EH (cell line): ENCODE measurements at regions not wholly inside any gene's neighbourhood (a gene's known extent, or its start where the extent isn't known, plus 50 kb on each side); places are given as distances from the start of the nearest gene placed in this dataset.
A peak's percentile ranks its signal among the peaks of the same experiment; 100 is the strongest.
"Not testable (repeated sequence)": the region's sequence is repeated elsewhere in the genome, so short reads cannot be mapped to it uniquely, and the experiment has no call there.

ENCODE experiments used
- DNase-seq: peaks from one replicate; pipeline ENCODE4 v3.0.0-alpha.2; 2015; ENCODE audit warnings: low read depth

- DNase-seq = not testable (repeated sequence)
Measured at GRCh38 chr2:144617171-144617570, 97.3 kb upstream of the ZEB2 start.

GRCh38 chr2:144615866-144616565 lies 96.1 kb upstream of the ZEB2 start:
- DNase-seq = no peak

GRCh38 chr2:144607891-144608521 lies 88.1 kb upstream of the ZEB2 start:
- DNase-seq = peak; percentile 48

- no peak for DNase-seq
Measured at GRCh38 chr2:144607099-144607498, 87.2 kb upstream of the ZEB2 start.

GRCh38 chr2:144606466-144607095 lies 86.7 kb upstream of the ZEB2 start:
- DNase-seq = no peak

GRCh38 chr2:144605231-144605840 lies 85.4 kb upstream of the ZEB2 start:
- DNase-seq = no peak

- no peak for DNase-seq
Measured at GRCh38 chr2:144603334-144603733, 83.4 kb upstream of the ZEB2 start.

GRCh38 chr2:144598906-144599305 lies 79.0 kb upstream of the ZEB2 start:
- no peak for DNase-seq

GRCh38 chr2:144597894-144598593 lies 78.1 kb upstream of the ZEB2 start:
- no peak for DNase-seq

GRCh38 chr2:144597388-144597787 lies 77.5 kb upstream of the ZEB2 start:
- no peak for DNase-seq

GRCh38 chr2:144596073-144596871 lies 76.4 kb upstream of the ZEB2 start:
- peak; percentile 68 for DNase-seq

GRCh38 chr2:144595686-144596072 lies 75.8 kb upstream of the ZEB2 start:
- no peak for DNase-seq

- DNase-seq = no peak
Measured at GRCh38 chr2:144595279-144595678, 75.4 kb upstream of the ZEB2 start.

GRCh38 chr2:144593803-144594202 lies 73.9 kb upstream of the ZEB2 start:
- DNase-seq = no peak

- no peak for DNase-seq
Measured at GRCh38 chr2:144592500-144593256, 72.8 kb upstream of the ZEB2 start.

- DNase-seq = no peak
Measured at GRCh38 chr2:144587306-144587705, 67.4 kb upstream of the ZEB2 start.

- DNase-seq = no peak
Measured at GRCh38 chr2:144586476-144586875, 66.6 kb upstream of the ZEB2 start.

- DNase-seq = peak; percentile 89
Measured at GRCh38 chr2:144583741-144584453, 64.0 kb upstream of the ZEB2 start.

GRCh38 chr2:144583381-144583729 lies 63.4 kb upstream of the ZEB2 start:
- no peak for DNase-seq
